HG03097 (cell line): ENCODE measurements at regions not wholly inside any gene's neighbourhood (a gene's known extent, or its start where the extent isn't known, plus 50 kb on each side); places are given as distances from the start of the nearest gene placed in this dataset.

Experiments used
- ATAC-seq: cut with Tn5 transposase; IDR thresholded peaks from one replicate; pipeline ENCODE4 v1.9.1; 2021; ENCODE audit not compliant: unreplicated experiment, low FRiP score

DNA sequence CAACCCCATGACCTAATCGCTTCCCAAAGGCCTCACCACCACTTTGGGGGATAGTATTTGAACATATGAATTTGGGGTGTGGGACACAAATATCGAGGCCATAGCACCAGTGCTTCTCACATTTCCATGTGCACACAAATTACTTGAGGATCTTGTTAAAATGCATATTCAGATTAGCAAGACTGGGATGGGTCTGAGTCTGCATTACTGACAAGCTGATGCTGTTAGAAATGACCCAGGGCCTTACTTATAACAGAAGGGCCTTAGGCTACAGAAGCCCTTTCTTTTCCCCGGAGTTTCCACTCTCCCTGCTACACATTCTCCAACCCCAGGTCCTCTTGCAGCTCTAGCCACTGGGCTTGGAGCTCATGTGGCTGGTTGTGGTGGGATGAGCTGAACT is 141.5 kb upstream of the LRFN2 start:
- no peak for ATAC-seq

DNA sequence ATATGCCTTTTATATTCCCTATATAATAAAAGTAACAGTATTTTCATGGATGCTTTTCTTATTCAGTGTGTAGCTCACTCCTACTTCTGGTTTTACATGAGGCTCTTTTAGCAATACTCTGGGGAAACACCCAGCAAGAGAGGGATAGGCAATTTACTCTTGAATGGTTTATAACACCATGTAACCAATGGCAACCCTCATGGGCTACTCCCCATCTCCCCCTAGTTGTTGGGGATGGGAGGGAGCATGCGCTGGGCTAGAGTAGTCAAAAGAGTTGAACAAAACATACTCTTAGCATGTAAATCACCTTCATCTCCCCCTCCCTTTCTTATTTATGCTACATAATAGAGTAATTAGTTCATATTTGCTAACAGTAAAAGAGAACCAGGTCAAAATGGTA is 140.1 kb upstream of the LRFN2 start:
- no peak for ATAC-seq

DNA sequence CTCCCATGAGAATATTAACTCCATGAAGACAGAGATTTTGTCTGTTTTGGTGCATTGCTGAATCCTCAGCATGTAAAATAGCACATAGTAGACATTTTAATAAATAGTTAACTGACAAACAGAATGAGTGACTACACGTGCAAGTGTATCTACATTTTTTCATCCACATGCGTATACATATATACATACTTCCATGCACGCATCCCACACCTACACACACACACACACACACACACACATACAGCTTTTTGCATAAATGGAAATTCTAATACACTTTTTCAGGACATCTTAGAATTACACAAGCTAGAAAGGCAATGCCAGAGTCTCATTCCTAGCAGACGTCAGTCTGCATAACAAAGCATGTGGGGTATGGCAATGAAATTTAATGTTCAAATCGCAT is 139.7 kb upstream of the LRFN2 start:
- ATAC-seq = no peak

DNA sequence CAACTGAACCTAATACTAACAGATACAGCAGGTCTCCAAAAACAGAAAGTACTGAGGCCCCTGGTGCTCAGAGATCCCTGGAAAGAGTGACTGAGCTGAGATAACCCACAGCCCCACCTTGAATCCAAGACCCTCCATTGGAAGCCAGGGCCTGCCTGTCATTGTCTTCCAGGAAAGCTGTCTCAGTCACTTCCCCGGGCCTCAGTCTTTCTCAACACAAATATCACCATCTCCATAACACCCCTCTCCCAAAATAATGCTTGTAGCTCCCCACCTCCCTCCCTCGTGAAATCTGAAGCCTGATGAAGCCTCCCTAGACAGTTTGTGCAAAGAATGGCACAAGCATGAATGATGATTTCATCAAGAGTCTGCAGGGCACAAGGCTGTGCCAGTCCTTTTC is 138.2 kb upstream of the LRFN2 start:
- no peak for ATAC-seq

DNA sequence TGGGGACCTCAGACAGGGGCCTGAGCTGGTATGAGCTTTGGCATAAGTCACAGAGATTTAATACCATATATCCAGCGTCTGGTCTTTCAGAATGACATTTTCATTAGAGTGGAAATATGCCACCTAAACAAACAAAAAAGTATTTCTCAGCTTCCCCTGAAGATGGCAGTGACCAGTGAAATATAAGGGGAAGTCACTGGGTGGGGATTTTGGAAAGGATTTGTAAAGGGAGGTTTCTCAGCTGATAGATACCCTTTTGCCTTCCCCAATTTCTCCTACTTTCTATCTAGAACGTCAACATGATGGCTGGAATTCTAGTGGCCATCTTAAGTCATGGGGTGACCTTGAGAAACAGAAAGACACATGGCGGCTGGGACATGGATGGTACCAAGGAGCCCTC is 137.7 kb upstream of the LRFN2 start:
- ATAC-seq = no peak

DNA sequence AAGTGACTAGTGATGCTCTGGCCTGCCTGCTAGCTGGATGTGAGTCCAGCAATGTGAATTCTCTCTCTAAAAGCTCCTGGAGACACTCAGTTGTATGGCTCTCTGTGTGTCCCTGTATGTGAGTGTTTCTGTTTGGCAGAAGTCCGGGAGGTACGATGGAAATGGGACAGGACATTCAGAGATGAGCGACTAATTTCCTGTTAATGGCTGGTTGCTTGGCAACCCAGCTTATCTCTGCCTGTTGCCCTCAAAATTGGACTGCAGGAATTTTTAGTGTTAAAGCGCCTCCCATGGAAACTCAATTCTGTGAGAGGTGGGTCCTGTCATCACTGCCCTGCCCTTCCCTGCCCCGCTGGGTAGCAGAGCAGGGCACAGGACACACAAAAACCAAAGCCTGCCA is 136.8 kb upstream of the LRFN2 start:
- no peak for ATAC-seq

DNA sequence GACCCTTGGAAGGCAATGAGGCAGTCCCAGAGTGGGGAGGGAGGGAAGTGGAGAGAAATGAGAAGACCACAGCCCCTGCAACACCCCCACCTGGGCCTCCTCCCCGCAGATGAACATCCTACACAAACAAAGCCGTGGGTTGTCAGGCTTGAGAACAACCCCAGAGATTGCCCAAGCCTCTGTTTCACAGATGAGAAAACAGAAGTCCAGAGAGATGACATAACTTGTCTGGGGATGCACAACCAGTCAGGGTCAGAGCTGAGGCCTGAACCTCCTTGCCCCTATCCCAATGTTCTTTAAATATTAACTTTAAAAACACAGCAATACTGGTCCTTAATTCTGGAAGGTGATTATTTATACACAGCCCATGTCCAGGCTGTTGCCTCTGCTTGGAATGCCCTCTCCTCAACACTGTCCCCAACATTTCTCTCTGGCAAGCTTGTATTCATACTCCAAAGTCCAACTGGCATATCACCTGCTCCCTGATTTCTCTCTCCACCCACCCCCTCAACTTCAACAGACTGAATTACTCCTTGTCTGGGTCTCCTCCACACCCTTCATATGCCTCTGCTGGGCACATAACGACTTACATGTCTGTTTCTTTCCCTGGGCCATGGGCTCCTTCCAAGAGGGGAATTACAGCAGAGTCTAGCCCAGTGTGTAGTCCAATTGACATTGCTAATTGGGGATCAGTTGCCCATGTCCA is 135.5 kb upstream of the LRFN2 start:
- no peak for ATAC-seq

DNA sequence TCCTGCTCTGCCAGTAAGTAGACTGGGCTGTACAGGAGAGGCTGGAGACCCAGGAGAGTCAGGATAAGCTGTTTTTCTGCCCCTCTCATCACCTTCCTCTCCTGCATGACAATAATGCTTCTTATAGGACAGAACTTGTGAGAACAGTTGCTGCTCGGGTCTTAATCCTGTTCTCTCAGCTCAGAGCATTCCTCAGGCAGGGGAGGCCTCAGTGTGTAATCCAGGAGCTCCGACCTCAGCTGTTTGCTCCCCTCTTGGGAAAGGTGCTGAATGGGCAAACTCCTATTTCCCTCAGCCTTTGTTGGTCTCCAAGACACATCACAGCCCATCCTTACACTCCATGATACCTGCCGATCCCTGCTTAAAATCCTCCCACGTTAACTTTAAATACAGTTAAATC is 134.9 kb upstream of the LRFN2 start:
- ATAC-seq = no peak

DNA sequence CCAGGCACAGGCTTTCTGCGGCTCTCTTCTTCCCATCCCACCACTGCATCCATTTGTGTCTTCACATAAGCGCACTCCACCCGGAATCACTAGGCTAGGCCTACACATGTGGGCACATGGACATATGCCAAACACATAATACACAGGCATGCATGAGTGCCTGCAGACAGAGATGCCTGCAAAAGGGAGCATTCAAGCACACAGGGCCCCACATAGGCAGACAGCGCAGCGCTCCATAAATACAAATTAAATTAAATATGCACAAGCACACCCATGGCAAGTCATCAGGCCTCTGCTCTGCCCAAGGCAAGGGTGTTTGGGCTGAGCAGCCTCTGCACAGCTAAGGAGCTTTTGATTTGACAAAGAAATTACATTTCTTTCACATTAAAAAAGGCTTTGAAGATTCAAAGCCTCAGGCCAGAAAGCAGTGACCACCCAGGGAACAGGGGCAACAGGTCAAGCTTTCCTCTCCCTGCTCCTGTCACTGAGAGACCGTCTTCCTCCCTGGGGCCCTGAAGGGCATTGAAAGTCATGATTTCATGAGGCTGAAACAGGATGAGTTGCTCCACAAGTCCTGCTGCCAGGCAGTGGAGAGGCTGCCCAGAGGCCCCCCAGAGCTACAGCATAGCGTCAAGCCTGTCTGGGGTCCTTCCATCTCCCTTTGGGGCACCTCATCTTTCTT is 134.2 kb upstream of the LRFN2 start:
- no peak for ATAC-seq

DNA sequence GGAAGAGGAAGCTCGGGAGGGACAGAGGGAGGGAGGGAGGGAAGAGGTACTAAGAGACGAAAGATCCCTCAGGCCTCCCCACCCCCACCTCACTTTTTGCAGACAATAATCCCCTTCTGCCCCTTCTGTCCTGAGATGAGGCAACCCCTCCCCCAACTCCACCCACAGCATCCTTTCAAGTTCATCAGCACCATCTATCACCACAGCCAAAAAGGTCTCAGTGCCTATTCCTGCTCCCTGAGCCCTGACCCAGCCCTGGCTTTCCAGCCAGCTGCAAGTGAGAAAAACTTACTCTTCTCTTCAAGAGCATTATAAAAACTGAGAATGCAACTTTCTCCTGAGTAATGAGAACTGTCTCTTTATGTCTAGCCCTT is 133.2 kb upstream of the LRFN2 start:
- ATAC-seq = no peak

DNA sequence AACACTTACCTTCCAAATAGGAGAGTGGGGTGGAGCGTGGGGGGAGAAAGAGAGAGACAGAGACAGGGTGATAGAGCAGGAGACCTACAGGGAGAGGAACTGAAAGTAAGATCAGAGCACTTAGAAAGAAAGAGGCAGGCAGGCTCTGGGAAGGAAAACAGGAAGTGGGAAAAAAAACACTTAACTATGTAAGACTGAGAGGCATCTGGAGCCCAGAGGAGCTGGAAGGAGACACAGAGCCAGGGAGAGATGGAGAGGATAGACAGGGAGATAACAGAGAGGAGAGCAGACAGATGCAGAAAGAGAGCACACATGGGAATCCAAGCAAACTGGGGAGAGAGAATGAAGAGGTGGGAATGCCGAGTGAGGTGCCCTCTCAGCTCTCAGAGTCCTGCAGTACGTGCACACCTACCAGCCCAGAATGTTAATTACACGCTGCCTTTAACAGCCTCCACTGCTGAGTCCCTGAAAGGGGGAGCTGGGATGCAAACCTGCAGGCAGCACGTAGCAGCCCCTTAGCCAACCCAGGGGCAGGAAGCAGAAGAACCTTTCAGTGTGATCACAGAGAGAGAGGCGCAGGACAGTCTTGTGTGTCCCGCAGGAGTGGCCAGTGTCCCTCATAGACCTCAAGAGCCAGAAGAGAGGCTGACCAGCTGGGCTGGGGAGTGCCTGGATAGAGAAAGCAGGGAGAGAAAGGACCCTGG is 132.7 kb upstream of the LRFN2 start:
- ATAC-seq = no peak

DNA sequence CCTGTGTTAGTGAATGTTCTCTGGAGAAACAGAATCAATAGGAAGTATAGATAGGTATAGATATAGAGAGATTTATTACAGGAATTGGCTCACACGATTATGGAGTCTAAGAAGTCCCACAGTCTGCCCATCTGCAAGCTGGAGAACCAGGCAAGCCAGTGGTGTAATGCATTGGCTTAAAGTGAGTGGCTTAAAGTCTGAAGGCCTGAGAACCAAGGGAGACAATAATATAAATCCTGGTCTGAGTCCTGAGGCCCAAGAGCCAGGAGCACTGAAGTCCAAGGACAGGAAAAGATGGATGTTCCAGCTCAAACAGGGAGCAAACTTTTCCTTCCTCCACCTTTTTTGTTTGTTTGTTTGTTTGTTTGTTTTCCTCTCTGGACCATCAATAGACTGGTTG is 131.2 kb upstream of the LRFN2 start:
- no peak for ATAC-seq

DNA sequence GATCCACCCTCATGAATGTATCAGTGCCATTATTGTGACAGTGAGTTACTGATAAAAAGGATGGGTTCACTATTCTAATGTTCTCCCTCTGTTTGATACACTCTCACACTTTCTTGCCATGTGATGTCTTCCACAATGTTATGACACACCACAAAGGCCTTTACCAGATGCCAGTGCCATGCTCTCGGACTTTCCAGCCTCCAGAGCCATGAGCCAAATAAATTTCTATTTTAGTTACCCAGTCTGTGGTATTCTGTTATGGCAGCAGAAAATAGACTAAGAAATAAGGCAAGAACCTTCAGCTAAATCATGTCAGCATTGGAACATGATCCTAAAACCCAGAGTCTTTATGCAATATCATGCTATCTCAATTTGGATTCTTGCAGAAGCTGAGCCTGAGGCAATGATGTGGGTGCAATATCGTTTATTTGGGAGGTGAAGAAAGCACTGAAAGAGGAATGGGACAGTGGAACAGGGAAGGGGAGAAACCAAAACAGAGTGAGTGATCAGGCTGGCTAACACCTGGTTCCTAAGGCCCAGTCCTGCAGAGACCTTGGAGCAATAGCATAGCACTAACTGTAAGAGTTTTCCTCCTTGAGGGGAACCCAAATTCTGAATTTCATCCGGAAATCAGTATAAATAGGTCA is 130.4 kb upstream of the LRFN2 start:
- ATAC-seq = no peak

DNA sequence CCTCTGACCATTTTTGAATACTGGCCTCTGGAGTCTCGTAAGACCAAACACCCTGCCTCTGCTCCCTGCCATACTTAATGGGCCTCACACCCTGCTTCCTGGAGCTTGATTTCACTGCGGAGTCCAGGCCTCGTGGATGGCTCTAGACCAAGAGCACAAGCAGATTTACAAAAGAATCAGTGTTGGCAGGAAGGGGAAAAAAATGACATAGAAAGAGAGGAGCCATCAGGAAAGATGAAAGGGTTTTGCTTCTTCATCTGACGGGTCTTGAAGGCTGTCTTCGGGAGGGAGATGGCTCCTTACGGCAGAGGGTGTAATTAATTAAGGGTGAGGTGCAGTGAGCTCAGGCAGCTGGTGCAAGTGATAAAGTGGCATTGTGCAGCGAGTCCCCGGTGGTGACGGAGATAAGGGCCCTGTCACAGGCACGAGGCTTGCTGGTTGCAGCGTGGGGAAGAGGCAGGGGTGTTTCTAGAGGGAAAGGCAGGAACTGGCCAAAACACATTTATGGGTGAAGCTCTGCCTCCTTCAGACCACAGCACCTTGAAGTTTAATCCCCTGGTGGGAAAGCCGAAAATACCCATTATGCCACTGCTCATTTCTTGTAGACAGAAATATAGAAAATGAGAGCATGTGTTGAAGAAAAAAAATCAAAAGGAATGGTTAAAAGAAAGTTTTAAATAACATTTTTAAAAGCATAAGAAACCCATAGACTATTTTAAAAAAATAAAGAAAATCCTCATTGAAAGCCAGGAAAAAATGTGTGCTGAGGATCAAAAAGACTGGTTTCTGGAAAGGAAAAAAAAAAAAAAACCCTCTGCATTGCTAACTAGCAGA is 128.6 kb upstream of the LRFN2 start:
- no peak for ATAC-seq

DNA sequence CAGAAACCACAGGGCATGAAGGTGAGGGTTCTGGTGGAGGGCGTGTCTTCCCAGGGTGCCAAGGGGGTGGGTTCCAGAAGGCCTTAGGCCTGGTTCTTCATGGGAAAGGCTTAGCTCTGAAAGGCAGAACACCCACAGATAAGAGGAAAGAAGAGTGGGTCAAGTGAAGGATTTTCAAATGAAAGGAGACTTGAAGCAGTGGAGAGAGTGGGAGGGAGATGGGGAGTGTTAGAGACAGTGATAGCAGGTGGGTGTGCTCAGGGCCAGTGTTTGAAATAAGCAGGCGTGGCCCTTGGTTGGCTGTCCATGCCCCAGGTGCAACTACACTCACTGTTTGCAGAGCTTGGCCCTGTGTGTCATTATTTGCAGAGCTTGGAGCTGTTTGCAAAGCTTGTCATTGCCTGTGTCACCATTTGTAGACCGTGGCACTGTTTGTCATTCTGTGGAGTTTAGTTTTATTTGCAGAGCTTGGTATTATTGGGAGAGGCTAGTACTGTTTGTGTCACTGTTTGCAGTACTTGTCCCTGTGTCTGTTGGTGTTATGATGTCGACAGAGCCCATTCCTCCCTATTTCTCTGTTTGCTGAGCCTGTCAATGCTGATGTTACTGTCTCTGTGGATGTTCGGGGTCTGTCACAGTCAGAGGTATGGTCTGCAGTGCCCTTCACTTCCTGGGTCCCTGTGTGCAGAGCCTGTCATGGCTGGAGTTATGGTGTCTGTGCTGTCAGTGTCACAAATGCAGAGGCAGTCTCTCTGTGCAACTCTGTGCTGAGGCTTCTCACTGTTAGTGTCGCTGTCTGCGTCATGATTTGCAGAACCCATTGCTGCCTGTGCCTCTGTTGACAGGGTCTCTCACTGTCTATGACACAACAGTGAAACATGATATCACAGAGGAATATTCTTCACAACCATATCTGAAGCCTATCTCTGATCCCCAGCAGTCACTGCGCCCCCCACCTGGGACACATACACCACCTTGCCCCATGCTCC is 127.7 kb upstream of the LRFN2 start:
- no peak for ATAC-seq

DNA sequence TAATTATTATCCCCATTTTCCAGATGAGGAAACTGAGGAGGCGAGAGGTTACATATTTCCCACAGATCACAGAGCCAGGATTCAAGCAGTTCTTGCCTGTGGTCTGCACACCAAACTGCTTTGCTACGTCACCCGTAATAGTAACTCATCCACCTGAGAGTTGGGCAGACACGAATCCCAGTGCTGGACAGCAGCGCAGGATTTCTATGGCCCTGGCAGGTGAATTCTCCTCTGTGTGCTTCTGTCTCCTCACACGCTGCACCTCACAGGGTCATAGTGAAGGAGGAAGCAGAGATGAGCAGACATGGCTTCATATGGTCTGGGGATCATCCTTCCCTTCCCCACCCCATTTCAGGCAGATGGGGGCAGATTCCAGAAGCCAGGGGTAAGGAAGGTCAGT is 127.0 kb upstream of the LRFN2 start:
- ATAC-seq = no peak

DNA sequence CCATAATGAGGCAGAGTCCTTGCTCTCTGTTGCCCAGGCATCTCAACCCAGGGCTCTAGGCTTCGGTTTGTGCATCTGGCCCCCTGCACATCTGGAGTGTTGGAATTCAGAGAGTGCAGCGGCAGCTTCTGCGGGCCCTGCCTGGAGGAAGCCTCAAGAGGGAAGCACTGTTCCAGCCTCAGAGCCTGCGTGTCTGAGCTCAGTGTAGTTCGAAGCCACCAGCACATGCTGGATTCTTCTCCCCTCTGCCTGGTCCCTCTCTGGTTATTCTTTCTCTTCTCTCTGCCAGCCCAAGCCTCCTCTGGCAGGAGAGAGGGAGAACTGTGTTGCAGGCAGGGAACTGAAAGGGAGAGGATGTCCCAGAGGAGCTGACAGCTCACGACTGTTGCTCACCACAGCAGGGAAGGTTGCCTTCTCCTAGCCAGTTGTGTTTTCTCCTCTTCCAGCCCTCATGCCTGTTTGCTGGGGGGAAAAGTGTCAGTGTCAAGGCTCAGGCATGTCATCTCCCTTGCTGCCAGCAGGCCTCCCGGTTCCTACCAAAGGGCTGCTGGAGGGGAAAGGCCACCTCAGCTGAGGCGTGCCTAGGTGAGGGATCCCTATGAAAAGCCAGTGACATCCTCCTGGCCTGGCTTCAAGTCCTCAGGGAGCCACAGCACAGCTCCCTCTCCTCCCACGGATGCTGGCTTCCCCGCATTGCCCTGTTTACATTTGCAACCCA is 126.0 kb upstream of the LRFN2 start:
- no peak for ATAC-seq

DNA sequence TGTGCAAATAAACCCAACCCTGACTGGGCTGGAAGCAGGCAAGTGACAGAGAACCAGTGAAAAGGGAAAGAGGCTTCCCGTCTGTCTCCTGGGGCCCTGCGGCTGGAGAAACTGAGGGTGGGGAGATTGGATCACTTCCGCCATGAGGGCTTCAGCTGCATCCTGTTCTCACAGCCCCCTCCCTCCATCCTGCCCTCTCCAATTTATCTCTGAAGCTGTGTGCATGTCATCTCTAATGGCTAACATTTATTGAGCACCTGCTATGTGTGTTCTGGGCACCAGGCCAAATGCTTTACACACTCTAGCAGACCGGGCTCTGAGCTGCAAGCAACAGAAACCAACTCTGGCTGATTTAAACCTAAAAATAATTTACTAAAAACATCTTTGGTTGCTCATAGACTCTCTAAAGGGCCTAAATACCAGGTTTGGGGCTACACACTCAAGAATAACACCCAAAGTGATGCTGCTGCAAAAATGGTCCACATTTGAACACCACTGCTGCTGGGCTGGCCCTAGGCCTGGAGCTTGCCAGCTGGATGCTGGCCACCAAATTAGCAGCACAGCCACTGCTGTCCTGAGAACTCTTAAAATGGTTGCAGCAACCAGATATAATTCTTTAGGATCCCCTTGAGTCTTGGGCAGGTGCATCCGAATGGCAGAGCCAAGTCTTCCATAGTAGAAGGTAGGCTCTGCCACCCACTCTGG is 123.6 kb upstream of the LRFN2 start:
- ATAC-seq = no peak
